ENCODE measurements at regions not wholly inside any gene's neighbourhood (a gene's known extent, or its start where the extent isn't known, plus 50 kb on each side); places are given as distances from the start of the nearest gene placed in this dataset.

GRCh38 chr20:7716286-7716972 lies 223.8 kb downstream of the HAO1 start:
- TF ChIP-seq, protein P1, sequence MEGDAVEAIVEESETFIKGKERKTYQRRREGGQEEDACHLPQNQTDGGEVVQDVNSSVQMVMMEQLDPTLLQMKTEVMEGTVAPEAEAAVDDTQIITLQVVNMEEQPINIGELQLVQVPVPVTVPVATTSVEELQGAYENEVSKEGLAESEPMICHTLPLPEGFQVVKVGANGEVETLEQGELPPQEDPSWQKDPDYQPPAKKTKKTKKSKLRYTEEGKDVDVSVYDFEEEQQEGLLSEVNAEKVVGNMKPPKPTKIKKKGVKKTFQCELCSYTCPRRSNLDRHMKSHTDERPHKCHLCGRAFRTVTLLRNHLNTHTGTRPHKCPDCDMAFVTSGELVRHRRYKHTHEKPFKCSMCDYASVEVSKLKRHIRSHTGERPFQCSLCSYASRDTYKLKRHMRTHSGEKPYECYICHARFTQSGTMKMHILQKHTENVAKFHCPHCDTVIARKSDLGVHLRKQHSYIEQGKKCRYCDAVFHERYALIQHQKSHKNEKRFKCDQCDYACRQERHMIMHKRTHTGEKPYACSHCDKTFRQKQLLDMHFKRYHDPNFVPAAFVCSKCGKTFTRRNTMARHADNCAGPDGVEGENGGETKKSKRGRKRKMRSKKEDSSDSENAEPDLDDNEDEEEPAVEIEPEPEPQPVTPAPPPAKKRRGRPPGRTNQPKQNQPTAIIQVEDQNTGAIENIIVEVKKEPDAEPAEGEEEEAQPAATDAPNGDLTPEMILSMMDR (IDR thresholded peaks at IDR 0.05): no peak
- TF ChIP-seq YY1 (IDR thresholded peaks at IDR 0.05; ENCODE audit: low read depth): no peak
